GM19455 (cell line): ENCODE measurements at regions not wholly inside any gene's neighbourhood (a gene's known extent, or its start where the extent isn't known, plus 50 kb on each side); places are given as distances from the start of the nearest gene placed in this dataset.
"Not testable (repeated sequence)": the region's sequence is repeated elsewhere in the genome, so short reads cannot be mapped to it uniquely, and the experiment has no call there.

ENCODE experiments used
- ATAC-seq: cut with Tn5 transposase; IDR thresholded peaks from one replicate; pipeline ENCODE4 v1.9.1; 2021; ENCODE audit not compliant: unreplicated experiment

- ATAC-seq = not testable (repeated sequence)
Measured at GRCh38 chr2:111385226-111385957, 264.7 kb downstream of the BCL2L11 start.

GRCh38 chr2:111390605-111391004 lies 269.9 kb downstream of the BCL2L11 start:
- not testable (repeated sequence) for ATAC-seq

- not testable (repeated sequence) for ATAC-seq
Measured at GRCh38 chr2:111395350-111396128, 274.8 kb downstream of the BCL2L11 start.

- ATAC-seq = not testable (repeated sequence)
Measured at GRCh38 chr2:111400598-111401253, 280.0 kb downstream of the BCL2L11 start.

GRCh38 chr2:111401270-111402140 lies 280.8 kb downstream of the BCL2L11 start:
- not testable (repeated sequence) for ATAC-seq

GRCh38 chr2:111402450-111402849 lies 281.7 kb downstream of the BCL2L11 start:
- not testable (repeated sequence) for ATAC-seq

- not testable (repeated sequence) for ATAC-seq
Measured at GRCh38 chr2:111403287-111403686, 282.6 kb downstream of the BCL2L11 start.

- ATAC-seq = not testable (repeated sequence)
Measured at GRCh38 chr2:111406616-111407015, 285.9 kb downstream of the BCL2L11 start.

GRCh38 chr2:111407632-111408194 lies 287.0 kb downstream of the BCL2L11 start:
- not testable (repeated sequence) for ATAC-seq

GRCh38 chr2:111410868-111411406 lies 290.2 kb downstream of the BCL2L11 start:
- ATAC-seq = not testable (repeated sequence)

- not testable (repeated sequence) for ATAC-seq
Measured at GRCh38 chr2:111411867-111412681, 291.4 kb downstream of the BCL2L11 start.

- not testable (repeated sequence) for ATAC-seq
Measured at GRCh38 chr2:111412841-111413650, 292.3 kb downstream of the BCL2L11 start.

GRCh38 chr2:111413950-111414349 lies 293.2 kb downstream of the BCL2L11 start:
- not testable (repeated sequence) for ATAC-seq

GRCh38 chr2:111415765-111416743 lies 295.3 kb downstream of the BCL2L11 start:
- not testable (repeated sequence) for ATAC-seq

- ATAC-seq = not testable (repeated sequence)
Measured at GRCh38 chr2:111417026-111417425, 296.3 kb downstream of the BCL2L11 start.

GRCh38 chr2:111418091-111418875 lies 297.6 kb downstream of the BCL2L11 start:
- ATAC-seq = not testable (repeated sequence)
